ENCODE measurements at regions not wholly inside any gene's neighbourhood (a gene's known extent, or its start where the extent isn't known, plus 50 kb on each side); places are given as distances from the start of the nearest gene placed in this dataset.

DNA sequence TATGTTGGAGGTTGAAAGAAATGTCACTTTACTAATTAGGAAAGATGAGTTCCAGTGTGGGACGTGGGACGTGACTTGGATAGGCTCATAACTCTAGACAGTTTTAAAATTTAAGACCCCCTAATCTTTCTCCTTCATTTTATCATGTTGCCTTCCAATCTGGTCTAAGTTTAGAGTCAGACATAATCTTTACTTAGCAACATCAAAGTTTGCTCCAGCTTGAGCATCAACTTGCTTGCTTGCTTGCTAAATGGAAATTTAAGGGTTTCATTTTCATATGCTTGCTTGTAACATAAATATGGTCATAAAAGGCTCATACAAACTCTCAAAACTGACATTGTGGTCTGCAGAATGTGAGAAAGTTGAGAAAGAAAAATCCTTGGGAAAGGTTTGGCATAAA, 428.9 kb downstream of the EPHA4 start:
- TF ChIP-seq POLR2A (IDR thresholded peaks at IDR 0.05), result no peak
- TF ChIP-seq EP300 (IDR thresholded peaks at IDR 0.05), result no peak
- TF ChIP-seq, protein P1, sequence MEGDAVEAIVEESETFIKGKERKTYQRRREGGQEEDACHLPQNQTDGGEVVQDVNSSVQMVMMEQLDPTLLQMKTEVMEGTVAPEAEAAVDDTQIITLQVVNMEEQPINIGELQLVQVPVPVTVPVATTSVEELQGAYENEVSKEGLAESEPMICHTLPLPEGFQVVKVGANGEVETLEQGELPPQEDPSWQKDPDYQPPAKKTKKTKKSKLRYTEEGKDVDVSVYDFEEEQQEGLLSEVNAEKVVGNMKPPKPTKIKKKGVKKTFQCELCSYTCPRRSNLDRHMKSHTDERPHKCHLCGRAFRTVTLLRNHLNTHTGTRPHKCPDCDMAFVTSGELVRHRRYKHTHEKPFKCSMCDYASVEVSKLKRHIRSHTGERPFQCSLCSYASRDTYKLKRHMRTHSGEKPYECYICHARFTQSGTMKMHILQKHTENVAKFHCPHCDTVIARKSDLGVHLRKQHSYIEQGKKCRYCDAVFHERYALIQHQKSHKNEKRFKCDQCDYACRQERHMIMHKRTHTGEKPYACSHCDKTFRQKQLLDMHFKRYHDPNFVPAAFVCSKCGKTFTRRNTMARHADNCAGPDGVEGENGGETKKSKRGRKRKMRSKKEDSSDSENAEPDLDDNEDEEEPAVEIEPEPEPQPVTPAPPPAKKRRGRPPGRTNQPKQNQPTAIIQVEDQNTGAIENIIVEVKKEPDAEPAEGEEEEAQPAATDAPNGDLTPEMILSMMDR (IDR thresholded peaks at IDR 0.05), result no peak
- TF ChIP-seq POLR2AphosphoS5 (IDR thresholded peaks at IDR 0.05), result no peak
- intact Hi-C loops (cut with DNase I; ENCODE audit: low total_unique reads), result no loop called here
- Histone ChIP-seq H3K36me3 (no peaks in the 10 kb centered on the region), H3K27me3 (no peaks in the 10 kb centered on the region), H3K27ac (no peak overlapping the region), H3K4me1 (no peaks in the 10 kb centered on the region), H3K9me3 (no peaks in the 10 kb centered on the region), H3K4me3 (no peak overlapping the region)
- 81 to 91% (median 83%) methylated on average over 2 of the region's 2 CpGs for WGBS, 5 donors
- no peak for DNase-seq

DNA sequence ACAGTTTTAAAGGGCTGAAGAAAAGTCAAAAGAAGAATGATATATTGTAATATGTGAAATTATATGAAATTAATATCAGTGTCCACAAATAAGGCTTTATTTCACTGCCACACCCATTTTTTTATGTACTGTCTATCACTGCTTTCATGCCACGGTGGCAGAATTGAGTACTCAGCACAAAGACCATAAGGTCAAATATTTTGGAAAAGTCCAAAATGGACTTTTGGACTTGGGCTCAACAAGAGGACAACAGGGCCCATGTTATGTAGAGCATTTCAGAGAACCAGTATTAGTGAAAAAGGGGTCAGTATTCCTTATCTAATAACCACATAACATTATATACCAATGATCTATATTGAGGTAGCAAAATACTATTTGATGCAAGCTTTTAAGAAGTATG, 427.2 kb downstream of the EPHA4 start:
- H3K4me3 ChIP-seq, result no peak overlapping the region
- intact Hi-C loops (cut with DNase I; ENCODE audit: low total_unique reads), result no loop called here
- no peak overlapping the region for H3K27ac ChIP-seq
- 22 to 63% (median 36%) methylated on average over 1 of the region's 1 CpG for WGBS, 5 donors
- H3K36me3 ChIP-seq, result no peaks in the 10 kb centered on the region
- no peaks in the 10 kb centered on the region for H3K27me3 ChIP-seq
- no peaks in the 10 kb centered on the region for H3K4me1 ChIP-seq
- DNase-seq, result no peak
- H3K9me3 ChIP-seq, result no peaks in the 10 kb centered on the region
- TF ChIP-seq, protein P1 (IDR thresholded peaks at IDR 0.05), result no peak
- no peak for TF ChIP-seq POLR2A (IDR thresholded peaks at IDR 0.05)
- no peak for TF ChIP-seq POLR2AphosphoS5 (IDR thresholded peaks at IDR 0.05)
- no peak for TF ChIP-seq EP300 (IDR thresholded peaks at IDR 0.05)

DNA sequence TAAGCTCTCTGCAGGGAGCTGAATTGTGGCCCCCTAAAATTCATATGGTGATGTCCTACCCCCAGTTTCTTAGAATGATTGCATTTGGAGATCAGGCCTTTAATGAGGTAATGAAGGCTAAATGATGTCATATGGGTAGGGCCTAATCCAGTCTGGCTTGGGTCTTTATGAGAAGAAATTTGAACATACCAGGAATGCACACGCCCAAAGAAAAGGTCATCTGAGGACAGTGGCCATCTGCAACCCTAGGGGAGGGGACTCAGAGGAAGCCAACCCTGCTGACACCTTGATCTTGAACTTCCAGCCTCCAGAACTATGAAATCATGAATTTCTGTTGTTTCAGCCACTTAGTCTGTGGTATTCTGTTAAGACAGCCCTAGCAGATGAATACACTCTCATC, 426.7 kb downstream of the EPHA4 start:
- no peaks in the 10 kb centered on the region for H3K9me3 ChIP-seq
- no peaks in the 10 kb centered on the region for H3K4me1 ChIP-seq
- no peaks in the 10 kb centered on the region for H3K27me3 ChIP-seq
- no peak overlapping the region for H3K27ac ChIP-seq
- no peak overlapping the region for H3K4me3 ChIP-seq
- no peaks in the 10 kb centered on the region for H3K36me3 ChIP-seq
- intact Hi-C loops (cut with DNase I; ENCODE audit: low total_unique reads), result no loop called here
- TF ChIP-seq EP300 (IDR thresholded peaks at IDR 0.05) (no peak), POLR2A (IDR thresholded peaks at IDR 0.05) (no peak), POLR2AphosphoS5 (IDR thresholded peaks at IDR 0.05) (no peak)
- TF ChIP-seq, protein P1 (IDR thresholded peaks at IDR 0.05), result no peak
- no peak for DNase-seq
- WGBS, 5 donors, result 75 to 92% (median 80%) methylated on average over 1 of the region's 1 CpG

DNA sequence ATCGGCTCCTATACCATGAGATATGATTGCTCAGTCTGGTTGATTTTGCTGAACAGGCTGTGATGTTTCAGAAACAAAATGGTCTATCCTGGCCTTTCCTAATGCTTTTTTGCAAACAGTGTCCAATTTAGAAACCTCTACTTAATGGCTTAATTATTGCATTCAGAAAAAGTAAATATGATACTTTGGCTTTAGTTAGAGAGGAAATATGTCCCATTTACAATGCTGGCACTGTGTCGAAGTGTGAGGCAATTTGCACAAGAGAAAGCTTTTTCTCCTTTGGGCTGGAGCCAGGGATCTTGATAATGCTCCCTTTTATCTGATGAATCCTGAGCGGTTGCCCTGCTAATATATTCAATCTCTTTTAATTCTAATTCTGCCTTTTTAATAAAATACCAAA, 418.9 kb downstream of the EPHA4 start:
- no peaks in the 10 kb centered on the region for H3K36me3 ChIP-seq
- TF ChIP-seq POLR2A (IDR thresholded peaks at IDR 0.05), result no peak
- no peak for TF ChIP-seq EP300 (IDR thresholded peaks at IDR 0.05)
- TF ChIP-seq, protein P1 (IDR thresholded peaks at IDR 0.05), result no peak
- no peak for TF ChIP-seq POLR2AphosphoS5 (IDR thresholded peaks at IDR 0.05)
- no peaks in the 10 kb centered on the region for H3K27me3 ChIP-seq
- intact Hi-C loops (cut with DNase I; ENCODE audit: low total_unique reads), result no loop called here
- peak in 1 of 2 donors; percentile 17 for DNase-seq
- 29 to 47% (median 44%) methylated on average over 3 of the region's 3 CpGs for WGBS, 5 donors
- H3K4me1 ChIP-seq, result no peaks in the 10 kb centered on the region
- no peak overlapping the region for H3K4me3 ChIP-seq
- no peak overlapping the region for H3K27ac ChIP-seq
- H3K9me3 ChIP-seq, result no peaks in the 10 kb centered on the region
